ENCODE measurements at regions not wholly inside any gene's neighbourhood (a gene's known extent, or its start where the extent isn't known, plus 50 kb on each side); places are given as distances from the start of the nearest gene placed in this dataset.
A peak's percentile ranks its signal among the peaks of the same experiment; 100 is the strongest.
"Not testable (repeated sequence)": the region's sequence is repeated elsewhere in the genome, so short reads cannot be mapped to it uniquely, and the experiment has no call there.

DNA sequence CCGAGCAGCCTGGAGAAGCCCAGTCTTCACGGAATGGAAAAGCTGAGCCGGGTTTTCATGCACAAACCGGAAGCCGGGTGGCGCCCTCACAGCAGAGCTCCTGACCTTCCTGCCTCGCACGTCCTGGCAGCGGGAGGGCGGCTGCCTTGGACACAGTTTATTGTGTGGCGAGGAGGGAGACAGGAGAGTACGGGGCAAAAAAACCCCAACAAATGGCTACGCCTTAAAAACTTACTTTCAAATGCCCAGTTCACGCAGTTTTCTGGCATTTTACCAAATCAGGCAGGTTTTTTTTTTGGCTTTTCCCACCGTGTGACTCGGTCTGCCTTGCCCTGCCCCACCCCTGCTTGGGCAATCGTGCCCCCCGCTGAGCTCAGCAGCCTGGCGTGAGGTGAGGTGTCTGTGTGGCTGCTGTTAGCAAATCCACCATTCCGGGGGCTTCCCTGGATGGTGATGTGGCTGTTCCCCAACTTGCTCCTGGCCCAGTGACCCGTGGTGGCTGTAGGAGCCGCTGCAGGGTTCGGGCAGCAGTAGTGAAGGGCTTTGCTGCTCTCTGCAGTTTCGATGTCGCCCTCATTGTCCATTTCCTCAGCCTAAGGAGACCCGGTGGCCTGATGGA, 187.1 kb upstream of the SULF2 start:
- H3K4me1 ChIP-seq (ENCODE audit: control insufficient read depth, insufficient read depth, low read length); H3K9me3 ChIP-seq (ENCODE audit: control insufficient read depth, low read depth, low read length); H3K27me3 ChIP-seq (ENCODE audit: control insufficient read depth, insufficient read depth, low read length); H3K36me3 ChIP-seq (ENCODE audit: control insufficient read depth, insufficient read depth, low read length); H3K4me3 ChIP-seq (ENCODE audit: low read length); H3K27ac ChIP-seq (ENCODE audit: low read length): not testable (repeated sequence)
- DNase-seq: peak in 1 of 2 donors; percentile 33
- 80% methylated on average over 1 of the region's 26 CpGs for WGBS (ENCODE audit: insufficient coverage, low lambda C conversion rate)

DNA sequence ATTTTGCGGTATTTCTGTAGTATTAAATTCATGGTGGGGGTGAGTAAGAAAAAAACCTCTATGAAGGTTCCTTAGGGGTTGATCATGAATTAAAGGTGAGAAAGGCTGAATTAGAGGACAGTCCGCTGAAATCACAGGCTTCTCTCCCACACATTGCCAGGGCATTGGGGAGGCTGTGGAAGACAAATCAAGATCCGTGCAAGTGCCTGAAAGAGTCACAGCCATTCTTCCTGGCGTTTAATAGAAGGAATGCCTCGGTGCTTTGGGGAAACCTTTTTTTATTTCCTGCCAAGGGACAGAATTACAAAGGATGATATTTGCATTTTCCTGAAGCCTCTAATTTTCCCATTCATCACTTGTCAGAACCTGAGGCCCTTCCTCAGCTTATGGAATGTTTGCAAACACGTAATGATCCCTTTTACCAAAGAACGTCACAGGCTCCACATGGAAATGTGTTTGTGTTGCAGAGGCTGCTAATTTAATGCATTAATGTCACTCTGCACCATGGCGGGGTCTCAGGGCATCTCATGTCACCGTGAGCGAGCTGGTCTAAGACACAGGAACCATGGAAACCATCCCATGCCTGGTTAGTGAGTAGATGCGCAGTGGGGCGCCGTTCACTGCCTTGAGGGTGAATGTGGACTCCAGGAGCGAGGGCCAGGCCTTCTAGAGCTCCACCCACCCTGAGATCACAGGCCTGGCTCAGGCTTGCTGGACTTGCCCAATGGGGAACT, 185.9 kb upstream of the SULF2 start:
- Histone ChIP-seq H3K27ac (ENCODE audit: low read length) (no peak overlapping the region), H3K4me3 (ENCODE audit: low read length) (no peak overlapping the region), H3K4me1 (ENCODE audit: control insufficient read depth, insufficient read depth, low read length) (peaks cover 4% of the 10 kb centered on the region), H3K27me3 (ENCODE audit: control insufficient read depth, insufficient read depth, low read length) (no peaks in the 10 kb centered on the region), H3K9me3 (ENCODE audit: control insufficient read depth, low read depth, low read length) (no peaks in the 10 kb centered on the region), H3K36me3 (ENCODE audit: control insufficient read depth, insufficient read depth, low read length) (no peaks in the 10 kb centered on the region)
- DNase-seq: no peak
- no CpG with 5 or more reads among the region's 14 CpGs for WGBS (ENCODE audit: insufficient coverage, low lambda C conversion rate)

DNA sequence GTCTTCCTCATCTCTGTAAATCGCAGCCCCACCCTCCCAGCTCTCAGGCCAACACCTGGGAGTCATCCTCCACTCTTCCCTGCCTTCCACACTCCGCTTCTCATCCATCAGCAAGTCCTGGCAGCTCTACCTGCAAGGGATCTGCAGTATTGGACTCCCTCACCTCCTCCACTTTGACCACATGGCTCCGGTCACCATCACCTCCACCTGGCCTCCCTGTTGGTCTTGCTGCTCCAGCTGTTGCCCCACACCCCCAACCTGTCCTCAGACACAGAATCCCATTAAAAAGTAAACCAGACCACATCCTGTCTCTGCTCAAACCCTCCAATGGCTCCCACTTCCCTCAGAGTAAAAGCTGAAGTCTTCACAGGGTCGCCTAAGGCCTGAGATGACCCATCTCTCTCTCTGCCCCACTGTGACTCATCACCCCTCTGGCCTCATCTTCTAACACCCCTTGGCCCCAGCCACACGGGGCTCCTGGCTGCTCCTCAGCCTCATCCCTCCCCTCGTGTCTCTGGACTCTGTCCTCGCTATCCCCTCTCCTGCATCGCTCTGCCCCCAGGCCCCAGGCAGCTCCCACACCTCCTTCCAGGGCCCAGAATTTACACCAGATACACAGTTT, 185.1 kb upstream of the SULF2 start:
- Histone ChIP-seq H3K4me3 (ENCODE audit: low read length) (no peak overlapping the region), H3K36me3 (ENCODE audit: control insufficient read depth, insufficient read depth, low read length) (no peaks in the 10 kb centered on the region), H3K9me3 (ENCODE audit: control insufficient read depth, low read depth, low read length) (no peaks in the 10 kb centered on the region), H3K27me3 (ENCODE audit: control insufficient read depth, insufficient read depth, low read length) (no peaks in the 10 kb centered on the region), H3K4me1 (ENCODE audit: control insufficient read depth, insufficient read depth, low read length) (peaks cover 4% of the 10 kb centered on the region), H3K27ac (ENCODE audit: low read length) (no peak overlapping the region)
- peak; percentile 35 to 48 for DNase-seq
- WGBS (ENCODE audit: insufficient coverage, low lambda C conversion rate): 80% methylated on average over 1 of the region's 8 CpGs

DNA sequence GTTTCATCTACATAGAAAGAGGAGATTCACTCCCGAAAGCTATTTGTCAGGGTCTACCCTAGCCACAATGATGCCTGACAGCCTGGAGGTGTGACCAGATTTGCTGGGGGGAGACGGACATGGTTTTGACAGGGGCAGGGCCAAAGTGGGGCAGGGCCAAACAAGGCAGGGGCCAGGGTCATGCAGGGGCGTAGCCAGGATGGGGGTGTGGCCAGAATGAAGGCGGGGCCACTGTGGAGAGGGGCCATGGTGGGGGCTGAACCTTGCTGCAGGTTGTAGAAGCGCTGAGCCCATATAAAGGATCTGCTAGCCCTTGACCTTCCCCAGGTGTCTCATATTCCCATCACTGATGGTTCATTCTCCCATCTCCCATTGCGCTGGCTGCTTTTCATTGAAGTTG, 184.1 kb upstream of the SULF2 start:
- WGBS (ENCODE audit: insufficient coverage, low lambda C conversion rate): no CpG with 5 or more reads among the region's 6 CpGs
- Histone ChIP-seq H3K4me3 (ENCODE audit: low read length) (no peak overlapping the region), H3K27me3 (ENCODE audit: control insufficient read depth, insufficient read depth, low read length) (no peaks in the 10 kb centered on the region), H3K27ac (ENCODE audit: low read length) (no peak overlapping the region), H3K4me1 (ENCODE audit: control insufficient read depth, insufficient read depth, low read length) (peaks cover 4% of the 10 kb centered on the region), H3K9me3 (ENCODE audit: control insufficient read depth, low read depth, low read length) (no peaks in the 10 kb centered on the region), H3K36me3 (ENCODE audit: control insufficient read depth, insufficient read depth, low read length) (no peaks in the 10 kb centered on the region)
- no peak for DNase-seq

DNA sequence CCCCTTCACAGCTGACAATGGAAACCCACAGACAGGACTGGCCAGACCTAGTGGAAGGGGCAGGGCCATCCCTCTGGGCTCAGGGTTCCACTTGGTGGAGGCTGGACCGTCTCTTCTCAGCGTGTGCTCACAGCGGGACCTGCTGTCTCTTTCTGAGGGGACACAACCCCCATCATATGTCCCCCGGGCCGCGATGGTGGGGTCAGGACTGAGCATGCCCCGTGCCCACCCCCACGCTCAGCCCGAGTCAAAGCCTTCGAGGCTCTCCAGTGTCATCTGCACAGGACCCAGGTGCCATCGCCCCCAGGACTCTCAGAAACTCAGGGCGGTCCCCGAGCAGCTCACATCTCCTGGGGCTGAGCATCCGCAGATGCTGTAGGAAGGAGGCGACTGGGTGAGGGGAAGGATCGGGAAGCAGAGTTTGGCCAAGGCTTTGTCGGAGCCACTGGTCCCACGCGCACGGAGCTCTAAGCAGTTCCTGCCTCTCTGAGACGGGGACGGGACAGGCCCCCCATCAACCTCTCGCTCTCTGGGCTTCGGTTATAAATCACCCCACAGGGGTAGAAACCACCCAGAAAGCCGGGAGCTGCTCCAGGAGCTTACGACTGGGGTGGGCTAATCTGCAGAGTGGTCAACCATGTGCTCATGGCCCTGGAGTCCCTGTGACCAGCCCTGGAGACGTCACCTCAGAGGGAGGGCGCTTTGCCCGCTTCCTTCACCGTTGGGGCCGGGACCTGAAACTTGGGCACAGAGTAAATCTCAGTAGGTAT, 183.4 kb upstream of the SULF2 start:
- no peak for DNase-seq
- Histone ChIP-seq H3K4me1 (ENCODE audit: control insufficient read depth, insufficient read depth, low read length) (peaks cover 4% of the 10 kb centered on the region), H3K9me3 (ENCODE audit: control insufficient read depth, low read depth, low read length) (no peaks in the 10 kb centered on the region), H3K36me3 (ENCODE audit: control insufficient read depth, insufficient read depth, low read length) (no peaks in the 10 kb centered on the region), H3K27ac (ENCODE audit: low read length) (no peak overlapping the region), H3K27me3 (ENCODE audit: control insufficient read depth, insufficient read depth, low read length) (no peaks in the 10 kb centered on the region), H3K4me3 (ENCODE audit: low read length) (no peak overlapping the region)
- 90% methylated on average over 2 of the region's 31 CpGs for whole genome bisulfite sequencing (ENCODE audit: insufficient coverage, low lambda C conversion rate)

DNA sequence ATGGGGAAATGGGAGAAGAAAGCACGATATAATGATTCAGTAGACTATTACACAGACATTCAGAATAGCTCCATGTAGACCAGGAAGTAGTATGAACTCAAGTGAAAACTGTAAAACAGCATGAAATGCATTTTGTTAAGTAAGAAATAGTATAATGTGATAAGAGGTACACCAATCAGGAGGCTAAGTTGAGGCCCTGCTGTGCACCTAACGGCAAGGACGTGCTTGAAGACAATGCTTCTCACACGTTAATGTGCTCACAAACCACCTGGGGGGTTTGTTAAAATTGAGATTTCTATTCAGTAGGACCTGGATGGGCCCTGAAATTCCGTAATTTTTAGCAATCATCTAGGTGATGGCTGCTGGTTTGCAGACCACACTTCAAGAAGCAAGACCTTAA, 178.9 kb upstream of the SULF2 start:
- Histone ChIP-seq H3K27ac (ENCODE audit: low read length) (no peak overlapping the region), H3K4me1 (ENCODE audit: control insufficient read depth, insufficient read depth, low read length) (peaks cover 4% of the 10 kb centered on the region), H3K27me3 (ENCODE audit: control insufficient read depth, insufficient read depth, low read length) (no peaks in the 10 kb centered on the region), H3K4me3 (ENCODE audit: low read length) (no peak overlapping the region), H3K9me3 (ENCODE audit: control insufficient read depth, low read depth, low read length) (no peaks in the 10 kb centered on the region), H3K36me3 (ENCODE audit: control insufficient read depth, insufficient read depth, low read length) (no peaks in the 10 kb centered on the region)
- WGBS (ENCODE audit: insufficient coverage, low lambda C conversion rate): 100% methylated on average over 1 of the region's 5 CpGs
- no peak for DNase-seq

DNA sequence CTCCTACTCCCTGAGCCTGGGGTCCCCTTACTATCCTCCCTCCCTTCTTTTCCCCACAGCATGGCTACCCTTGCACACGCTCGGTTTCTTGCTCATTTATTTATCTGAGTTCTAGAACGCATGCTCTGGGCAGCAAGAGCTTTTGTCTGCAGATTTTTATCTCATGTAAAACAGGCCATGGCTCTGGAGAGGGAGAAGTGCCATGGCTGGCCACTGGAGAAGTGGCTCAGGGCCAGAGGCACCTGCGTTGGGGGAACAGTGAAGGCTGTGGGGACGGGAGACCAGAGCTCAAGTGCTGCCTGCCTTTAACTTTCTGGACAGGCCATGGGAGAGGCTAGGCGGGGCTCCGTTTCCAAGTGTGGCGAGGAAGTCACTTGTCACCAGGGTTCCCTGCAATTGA, 177.7 kb upstream of the SULF2 start:
- no peaks in the 10 kb centered on the region for H3K36me3 ChIP-seq (ENCODE audit: control insufficient read depth, insufficient read depth, low read length)
- peaks cover 4% of the 10 kb centered on the region for H3K4me1 ChIP-seq (ENCODE audit: control insufficient read depth, insufficient read depth, low read length)
- H3K9me3 ChIP-seq (ENCODE audit: control insufficient read depth, low read depth, low read length): no peaks in the 10 kb centered on the region
- no peak overlapping the region for H3K27ac ChIP-seq (ENCODE audit: low read length)
- no peak overlapping the region for H3K4me3 ChIP-seq (ENCODE audit: low read length)
- no peak for DNase-seq
- no peaks in the 10 kb centered on the region for H3K27me3 ChIP-seq (ENCODE audit: control insufficient read depth, insufficient read depth, low read length)
- 50% methylated on average over 1 of the region's 8 CpGs for WGBS (ENCODE audit: insufficient coverage, low lambda C conversion rate)

DNA sequence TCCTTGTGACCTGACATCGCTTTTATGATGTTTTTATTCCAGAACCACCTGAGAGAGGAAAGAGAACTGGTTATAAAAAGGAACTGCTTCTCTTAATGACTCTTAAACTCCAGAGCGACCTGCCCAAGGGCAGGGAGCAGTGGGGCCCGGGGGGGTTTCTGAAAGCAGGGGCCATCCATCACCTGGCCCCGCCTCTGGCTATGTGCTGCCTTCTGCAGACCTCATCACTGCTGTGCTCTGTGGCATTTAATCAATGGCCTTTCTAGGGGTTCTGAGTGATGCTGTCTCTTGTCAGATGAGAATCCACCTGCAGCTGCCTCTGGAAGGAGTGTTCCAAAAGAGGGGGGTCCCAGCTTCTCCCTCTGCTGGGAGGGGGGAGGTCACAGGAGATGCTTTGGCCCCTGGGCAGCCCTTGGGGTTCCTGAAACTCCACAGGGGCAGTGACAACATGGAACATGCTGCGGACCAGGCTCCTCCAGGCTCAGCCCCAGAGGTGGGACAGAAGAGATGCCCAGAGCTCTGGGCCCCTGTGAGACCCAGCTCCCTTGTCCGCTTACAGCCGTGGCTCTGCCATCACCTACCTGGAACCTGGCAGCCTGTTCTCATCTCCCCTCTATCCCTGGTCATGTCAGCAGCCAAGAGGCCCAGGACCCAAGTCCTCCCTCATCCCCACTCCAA, 177.1 kb upstream of the SULF2 start:
- no peaks in the 10 kb centered on the region for H3K36me3 ChIP-seq (ENCODE audit: control insufficient read depth, insufficient read depth, low read length)
- H3K4me3 ChIP-seq (ENCODE audit: low read length): no peak overlapping the region
- DNase-seq: peak in 1 of 2 donors; percentile 23
- peaks cover 4% of the 10 kb centered on the region for H3K4me1 ChIP-seq (ENCODE audit: control insufficient read depth, insufficient read depth, low read length)
- H3K27me3 ChIP-seq (ENCODE audit: control insufficient read depth, insufficient read depth, low read length): no peaks in the 10 kb centered on the region
- H3K9me3 ChIP-seq (ENCODE audit: control insufficient read depth, low read depth, low read length): no peaks in the 10 kb centered on the region
- no CpG with 5 or more reads among the region's 7 CpGs for WGBS (ENCODE audit: insufficient coverage, low lambda C conversion rate)
- H3K27ac ChIP-seq (ENCODE audit: low read length): no peak overlapping the region

DNA sequence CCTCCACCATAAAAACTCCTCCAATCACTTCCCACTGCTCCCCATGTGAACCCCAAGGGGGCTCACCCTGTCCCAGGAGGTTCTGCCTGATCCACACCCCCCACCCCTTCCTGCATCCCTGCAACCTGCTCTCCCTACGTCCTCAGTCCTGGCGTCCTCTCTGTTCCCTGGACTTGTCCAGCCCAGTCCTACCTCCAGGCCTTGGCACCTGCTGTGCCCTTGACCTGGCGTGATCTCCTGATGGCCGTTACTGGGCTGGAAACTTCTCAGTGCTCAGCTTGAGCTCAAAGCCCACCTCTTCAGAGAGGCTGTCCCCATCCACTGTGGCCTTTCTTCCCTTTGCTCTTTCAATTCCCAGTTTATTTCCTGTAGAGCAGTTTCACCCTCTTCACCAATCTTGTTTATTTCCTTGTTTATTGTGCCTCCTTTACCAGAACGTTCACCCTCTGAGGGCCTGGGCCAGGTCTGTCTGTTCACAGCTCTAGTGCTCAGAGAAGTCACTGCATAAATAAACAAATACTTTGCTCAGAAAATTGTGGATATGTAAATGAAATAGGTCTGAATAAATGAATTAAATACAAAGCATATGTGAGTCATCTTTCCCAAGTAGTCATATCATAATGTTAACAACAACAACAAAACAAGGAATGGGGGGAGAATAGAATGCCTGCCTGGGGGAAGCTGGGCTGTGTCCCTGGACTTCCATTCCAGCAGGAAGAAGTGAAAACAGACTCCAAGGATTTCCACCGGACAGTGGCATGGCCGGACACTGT, 175.7 kb upstream of the SULF2 start:
- no peak for DNase-seq
- no peaks in the 10 kb centered on the region for H3K36me3 ChIP-seq (ENCODE audit: control insufficient read depth, insufficient read depth, low read length)
- peaks cover 4% of the 10 kb centered on the region for H3K4me1 ChIP-seq (ENCODE audit: control insufficient read depth, insufficient read depth, low read length)
- no peaks in the 10 kb centered on the region for H3K9me3 ChIP-seq (ENCODE audit: control insufficient read depth, low read depth, low read length)
- no peak overlapping the region for H3K27ac ChIP-seq (ENCODE audit: low read length)
- no peak overlapping the region for H3K4me3 ChIP-seq (ENCODE audit: low read length)
- H3K27me3 ChIP-seq (ENCODE audit: control insufficient read depth, insufficient read depth, low read length): no peaks in the 10 kb centered on the region
- 100% methylated on average over 2 of the region's 7 CpGs for WGBS (ENCODE audit: insufficient coverage, low lambda C conversion rate)
